Neural cell (in vitro differentiated cells): ENCODE measurements at regions not wholly inside any gene's neighbourhood (a gene's known extent, or its start where the extent isn't known, plus 50 kb on each side); places are given as distances from the start of the nearest gene placed in this dataset.
A peak's percentile ranks its signal among the peaks of the same experiment; 100 is the strongest.

Experiments used
- H2AFZ ChIP-seq: fragments of 200-600, 300-800 bp; sonication (generic), shearing (Covaris generic); 2 replicates; pipeline ENCODE4 v1.6.0; 2014; ENCODE audit warnings: low read depth, mild to moderate bottlenecking, antibody characterized with exemption, low read length, moderate library complexity
- H3F3A ChIP-seq: fragments of 200-600 bp; shearing (Covaris generic); 2 replicates; pipeline ENCODE4 v1.6.1; 2016; ENCODE audit warnings: mild to moderate bottlenecking, moderate library complexity, mixed read lengths, antibody characterized with exemption, low read length; ENCODE audit not compliant: insufficient read depth, poor library complexity, severe bottlenecking
- H3K27ac ChIP-seq: fragments of 200-600, 300-800 bp; sonication (generic), shearing (Covaris generic); 2 replicates; pipeline ENCODE4 v1.5.1; 2014; ENCODE audit warnings: mild to moderate bottlenecking, low read length, moderate library complexity
- H3K27me3 ChIP-seq: fragments of 300-800, 200-600 bp; sonication (generic), shearing (Covaris generic); 2 replicates; pipeline ENCODE4 v1.6.0; 2014; ENCODE audit warnings: mild to moderate bottlenecking, low read depth, low read length, moderate library complexity; ENCODE audit not compliant: insufficient read depth
- H3K36me3 ChIP-seq: fragments of 300-800, 200-600 bp; sonication (generic), shearing (Covaris generic); 2 replicates; pipeline ENCODE4 v1.5.1; 2014; ENCODE audit warnings: mild to moderate bottlenecking, antibody characterized with exemption, low read length, moderate library complexity; ENCODE audit not compliant: insufficient read depth
- H3K4me2 ChIP-seq: fragments of 300-800, 200-600 bp; sonication (generic), shearing (Covaris generic); 2 replicates; pipeline ENCODE4 v1.6.0; 2014; ENCODE audit warnings: mild to moderate bottlenecking, low read length
- H3K4me3 ChIP-seq: fragments of 300-800, 200-600 bp; sonication (generic), shearing (Covaris generic); 2 replicates; pipeline ENCODE4 v1.5.1; 2014; ENCODE audit warnings: mild to moderate bottlenecking, low read length, moderate library complexity
- H3K79me2 ChIP-seq: fragments of 200-600 bp; shearing (Covaris generic); replicated peaks from 2 replicates; pipeline ENCODE4 v1.6.0; 2014; ENCODE audit warnings: mild to moderate bottlenecking, low read length, moderate library complexity; ENCODE audit not compliant: insufficient read depth
- H3K9ac ChIP-seq: fragments of 300-800, 200-600 bp; sonication (generic), shearing (Covaris generic); 2 replicates; pipeline ENCODE4 v1.6.1; 2016; ENCODE audit warnings: mild to moderate bottlenecking, low read length, mixed read lengths
- H3K9me2 ChIP-seq: fragments of 200-600 bp; shearing (Covaris generic); 2 replicates; pipeline ENCODE4 v1.6.1; 2016; ENCODE audit warnings: mild to moderate bottlenecking, low read length, mixed read lengths; ENCODE audit not compliant: insufficient read depth
- H3K9me3 ChIP-seq: fragments of 200-600, 300-800 bp; sonication (generic), shearing (Covaris generic); 2 replicates; pipeline ENCODE4 v1.6.1; 2016; ENCODE audit warnings: mild to moderate bottlenecking, mixed run types, low read length, moderate library complexity, mixed read lengths
- H4K20me1 ChIP-seq: fragments of 200-600 bp; shearing (Covaris generic); 2 replicates; pipeline ENCODE4 v1.6.1; 2016; ENCODE audit warnings: mild to moderate bottlenecking, mixed run types; ENCODE audit not compliant: insufficient read depth
- EP300 ChIP-seq: fragments of 450-650 bp; conservative IDR thresholded peaks from 2 replicates; pipeline ENCODE4 v1.6.1; 2014; ENCODE audit warnings: antibody characterized with exemption, mild to moderate bottlenecking, moderate library complexity; ENCODE audit not compliant: poor library complexity, severe bottlenecking
- EZH2 ChIP-seq: fragments of 200-600, 300-800 bp; shearing (Covaris generic), sonication (generic); IDR thresholded peaks from 2 replicates; pipeline ENCODE4 v1.6.1; 2014; ENCODE audit warnings: antibody characterized with exemption, low read length, borderline replicate concordance, mild to moderate bottlenecking; ENCODE audit not compliant: insufficient read depth, poor library complexity, severe bottlenecking
- MXI1 ChIP-seq: fragments of 450-650 bp; conservative IDR thresholded peaks from 2 replicates; pipeline ENCODE4 v1.6.1; 2014; ENCODE audit warnings: antibody characterized with exemption, mild to moderate bottlenecking; ENCODE audit not compliant: poor library complexity, severe bottlenecking
- POLR2AphosphoS5 ChIP-seq: IDR thresholded peaks from 2 replicates; pipeline ENCODE4 v1.6.1; 2012
- RAD21 ChIP-seq: fragments of 450-650 bp; conservative IDR thresholded peaks from 2 replicates; pipeline ENCODE4 v1.6.1; 2014; ENCODE audit warnings: antibody characterized with exemption, mild to moderate bottlenecking, moderate library complexity
- SMC3 ChIP-seq: fragments of 450-650 bp; conservative IDR thresholded peaks from 2 replicates; pipeline ENCODE4 v1.6.1; 2014; ENCODE audit warnings: antibody characterized with exemption, mild to moderate bottlenecking, moderate library complexity; ENCODE audit not compliant: poor library complexity
- TAF1 ChIP-seq: IDR thresholded peaks from 2 replicates; pipeline ENCODE4 v1.6.1; 2012; ENCODE audit warnings: low read depth
- TF ChIP-seq, protein P1 (sequence below): fragments of 450-650 bp; IDR thresholded peaks from 2 replicates; pipeline ENCODE4 v1.5.1; 2014; ENCODE audit warnings: antibody characterized with exemption, mild to moderate bottlenecking, moderate library complexity; ENCODE audit not compliant: poor library complexity, severe bottlenecking
- TF ChIP-seq, protein P2 (sequence below): IDR thresholded peaks from 2 replicates; pipeline ENCODE4 v1.6.1; 2012; ENCODE audit warnings: borderline replicate concordance

DNA sequence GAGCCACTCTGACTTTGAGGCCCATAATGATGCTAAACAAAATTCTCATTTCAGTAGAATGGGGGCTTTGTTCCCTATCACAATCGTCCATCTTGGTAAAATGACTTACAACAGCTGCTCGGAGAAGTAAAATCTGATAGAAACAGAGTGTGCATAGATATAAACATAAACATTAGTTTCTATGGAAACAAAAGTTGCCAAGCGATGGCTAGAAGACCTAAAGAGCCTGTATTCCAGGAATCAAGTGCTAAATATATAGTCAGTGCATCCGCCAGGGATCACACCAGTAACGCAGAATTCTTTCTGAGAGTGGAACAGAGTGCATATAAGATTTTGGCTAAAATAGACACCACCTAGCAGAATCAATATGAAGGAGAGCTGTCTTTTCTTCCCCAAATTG, 91.2 kb upstream of the KAZN start:
- TF ChIP-seq, protein P1, sequence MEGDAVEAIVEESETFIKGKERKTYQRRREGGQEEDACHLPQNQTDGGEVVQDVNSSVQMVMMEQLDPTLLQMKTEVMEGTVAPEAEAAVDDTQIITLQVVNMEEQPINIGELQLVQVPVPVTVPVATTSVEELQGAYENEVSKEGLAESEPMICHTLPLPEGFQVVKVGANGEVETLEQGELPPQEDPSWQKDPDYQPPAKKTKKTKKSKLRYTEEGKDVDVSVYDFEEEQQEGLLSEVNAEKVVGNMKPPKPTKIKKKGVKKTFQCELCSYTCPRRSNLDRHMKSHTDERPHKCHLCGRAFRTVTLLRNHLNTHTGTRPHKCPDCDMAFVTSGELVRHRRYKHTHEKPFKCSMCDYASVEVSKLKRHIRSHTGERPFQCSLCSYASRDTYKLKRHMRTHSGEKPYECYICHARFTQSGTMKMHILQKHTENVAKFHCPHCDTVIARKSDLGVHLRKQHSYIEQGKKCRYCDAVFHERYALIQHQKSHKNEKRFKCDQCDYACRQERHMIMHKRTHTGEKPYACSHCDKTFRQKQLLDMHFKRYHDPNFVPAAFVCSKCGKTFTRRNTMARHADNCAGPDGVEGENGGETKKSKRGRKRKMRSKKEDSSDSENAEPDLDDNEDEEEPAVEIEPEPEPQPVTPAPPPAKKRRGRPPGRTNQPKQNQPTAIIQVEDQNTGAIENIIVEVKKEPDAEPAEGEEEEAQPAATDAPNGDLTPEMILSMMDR, result no peak
- TF ChIP-seq, protein P2, sequence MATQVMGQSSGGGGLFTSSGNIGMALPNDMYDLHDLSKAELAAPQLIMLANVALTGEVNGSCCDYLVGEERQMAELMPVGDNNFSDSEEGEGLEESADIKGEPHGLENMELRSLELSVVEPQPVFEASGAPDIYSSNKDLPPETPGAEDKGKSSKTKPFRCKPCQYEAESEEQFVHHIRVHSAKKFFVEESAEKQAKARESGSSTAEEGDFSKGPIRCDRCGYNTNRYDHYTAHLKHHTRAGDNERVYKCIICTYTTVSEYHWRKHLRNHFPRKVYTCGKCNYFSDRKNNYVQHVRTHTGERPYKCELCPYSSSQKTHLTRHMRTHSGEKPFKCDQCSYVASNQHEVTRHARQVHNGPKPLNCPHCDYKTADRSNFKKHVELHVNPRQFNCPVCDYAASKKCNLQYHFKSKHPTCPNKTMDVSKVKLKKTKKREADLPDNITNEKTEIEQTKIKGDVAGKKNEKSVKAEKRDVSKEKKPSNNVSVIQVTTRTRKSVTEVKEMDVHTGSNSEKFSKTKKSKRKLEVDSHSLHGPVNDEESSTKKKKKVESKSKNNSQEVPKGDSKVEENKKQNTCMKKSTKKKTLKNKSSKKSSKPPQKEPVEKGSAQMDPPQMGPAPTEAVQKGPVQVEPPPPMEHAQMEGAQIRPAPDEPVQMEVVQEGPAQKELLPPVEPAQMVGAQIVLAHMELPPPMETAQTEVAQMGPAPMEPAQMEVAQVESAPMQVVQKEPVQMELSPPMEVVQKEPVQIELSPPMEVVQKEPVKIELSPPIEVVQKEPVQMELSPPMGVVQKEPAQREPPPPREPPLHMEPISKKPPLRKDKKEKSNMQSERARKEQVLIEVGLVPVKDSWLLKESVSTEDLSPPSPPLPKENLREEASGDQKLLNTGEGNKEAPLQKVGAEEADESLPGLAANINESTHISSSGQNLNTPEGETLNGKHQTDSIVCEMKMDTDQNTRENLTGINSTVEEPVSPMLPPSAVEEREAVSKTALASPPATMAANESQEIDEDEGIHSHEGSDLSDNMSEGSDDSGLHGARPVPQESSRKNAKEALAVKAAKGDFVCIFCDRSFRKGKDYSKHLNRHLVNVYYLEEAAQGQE, result peak; percentile 18
- TF ChIP-seq MXI1 (no peak), TAF1 (no peak), EZH2 (no peak), RAD21 (peak; percentile 27), POLR2AphosphoS5 (peak; percentile 49), EP300 (peak; percentile 61), SMC3 (no peak)
- H4K20me1 ChIP-seq, result no peaks in the 10 kb centered on the region
- H3K4me2 ChIP-seq, result no peak overlapping the region
- H2AFZ ChIP-seq, result no peak overlapping the region
- H3K4me3 ChIP-seq, result no peak overlapping the region
- H3F3A ChIP-seq, result no peaks in the 10 kb centered on the region
- H3K9me2 ChIP-seq, result no peaks in the 10 kb centered on the region
- H3K36me3 ChIP-seq, result no peaks in the 10 kb centered on the region
- no peaks in the 10 kb centered on the region for H3K27me3 ChIP-seq
- H3K27ac ChIP-seq, result peak overlapping the region; percentile 46
- no peaks in the 10 kb centered on the region for H3K9me3 ChIP-seq
- H3K79me2 ChIP-seq, result no peaks in the 10 kb centered on the region
- no peak overlapping the region for H3K9ac ChIP-seq

GRCh38 chr1:14508613-14509012, 89.9 kb upstream of the KAZN start:
- Histone ChIP-seq H2AFZ (no peak overlapping the region), H3K9me2 (no peaks in the 10 kb centered on the region), H3K9ac (no peak overlapping the region), H3K27me3 (no peaks in the 10 kb centered on the region), H4K20me1 (no peaks in the 10 kb centered on the region), H3K9me3 (no peaks in the 10 kb centered on the region), H3K27ac (peak overlapping the region; percentile 4), H3K4me2 (no peak overlapping the region), H3K36me3 (no peaks in the 10 kb centered on the region), H3K79me2 (no peaks in the 10 kb centered on the region), H3F3A (no peaks in the 10 kb centered on the region), H3K4me3 (no peak overlapping the region)
- TF ChIP-seq, protein P2, result no peak
- TF ChIP-seq RAD21 (no peak), SMC3 (no peak), EP300 (no peak), TAF1 (no peak), MXI1 (no peak), POLR2AphosphoS5 (no peak), EZH2 (no peak)
- TF ChIP-seq, protein P1, result no peak
